Spleen (tissue), 11 donors: ENCODE measurements at regions not wholly inside any gene's neighbourhood (a gene's known extent, or its start where the extent isn't known, plus 50 kb on each side); places are given as distances from the start of the nearest gene placed in this dataset.

ENCODE experiments used
- DNase-seq: peaks from one replicate; pipeline ENCODE4 v3.0.0-alpha.2; 2020
- H3K27ac ChIP-seq, 8 donors: fragments of 200-600 bp; sonication (generic) in 7 of 8; 1 replicate in 4 of 8; 2 replicates in 4 of 8; pipeline versions ENCODE4 v1.5.0 to v1.8.0; 2016 to 2021; ENCODE audit warnings: inconsistent platforms in 4 of 8, mild to moderate bottlenecking in 4 of 8, moderate library complexity in 1 of 8
- H3K27me3 ChIP-seq, 7 donors: fragments of 200-600 bp; sonication (generic) in 6 of 7; replicated peaks in 1 of 7; 1 replicate in 4 of 7; 2 replicates in 3 of 7; pipeline versions ENCODE4 v1.5.0 to v1.8.0; 2016 to 2021; ENCODE audit warnings: inconsistent platforms in 3 of 7, mild to moderate bottlenecking in 1 of 7
- H3K36me3 ChIP-seq, 6 donors: fragments of 200-600 bp; sonication (generic) in 5 of 6; 1 replicate in 4 of 6; 2 replicates in 2 of 6; pipeline versions ENCODE4 v1.5.0 to v1.8.0; 2016 to 2021; ENCODE audit warnings: inconsistent platforms in 2 of 6
- H3K4me1 ChIP-seq, 6 donors: fragments of 200-600 bp; sonication (generic) in 5 of 6; 1 replicate in 3 of 6; 2 replicates in 3 of 6; pipeline versions ENCODE4 v1.5.0 to v1.8.0; 2016 to 2021; ENCODE audit warnings: inconsistent platforms in 3 of 6
- H3K4me3 ChIP-seq, 8 donors: fragments of 200-600 bp; sonication (generic) in 7 of 8; 1 replicate in 4 of 8; 2 replicates in 4 of 8; pipeline versions ENCODE4 v1.5.0 to v1.8.0; 2016 to 2021; ENCODE audit warnings: inconsistent platforms in 4 of 8, mild to moderate bottlenecking in 4 of 8, moderate library complexity in 2 of 8
- H3K9me3 ChIP-seq, 8 donors: fragments of 200-600 bp; sonication (generic) in 7 of 8; 1 replicate in 4 of 8; 2 replicates in 4 of 8; pipeline versions ENCODE4 v1.5.0 to v1.8.0; 2016 to 2021; ENCODE audit warnings: inconsistent platforms in 4 of 8
- POLR2A ChIP-seq, 3 donors: fragments of 450-650 bp; IDR thresholded peaks; one replicate each; pipeline ENCODE4 v1.5.1; 2017; ENCODE audit warnings: antibody characterized with exemption in 3 of 3, mild to moderate bottlenecking in 1 of 3
- POLR2AphosphoS5 ChIP-seq, 3 donors: sonication (generic); formaldehyde crosslinking; IDR thresholded peaks; one replicate each; pipeline ENCODE4 v1.5.1; 2017; ENCODE audit warnings: antibody characterized with exemption in 3 of 3
- WGBS, 5 donors: extraction: QIAGEN DNeasy Blood & Tissue Kit in 3 of 5; methylation state at CpG; one replicate each; pipeline versions ENCODE4 v1.1.5 to v1.1.7; 2013 to 2018; 5-methylcytosine and 5-hydroxymethylcytosine counted together
- intact Hi-C: fragments of 100-400 bp; cut with DNase I; formaldehyde crosslinking; loops from one replicate; pipeline ENCODE4 v1.15.0; 2023; ENCODE audit warnings: low total_unique reads
- TF ChIP-seq, protein P1 (sequence below), 11 experiments: fragments of 200-600 bp in 7 of 11; fragments of 450-650 bp in 4 of 11; sonication (generic) in 4 of 11; IDR thresholded peaks in 8 of 11; conservative IDR thresholded peaks in 3 of 11; 1 replicate in 7 of 11; 2 replicates in 4 of 11; pipeline versions ENCODE4 v1.4.0 to v1.8.0; 2016 to 2021; ENCODE audit warnings: antibody characterized with exemption in 11 of 11, inconsistent platforms in 4 of 11, mild to moderate bottlenecking in 1 of 11
- donor health status: healthy with polysubstance abuse.
- donor health status: DM: no; HTN: no; CAD: no; lungs with moderate emphysema.
- donor health status: DM: no; HTN: no; CAD: no.
- donor health status: Bipolar disorder and iron deficiency.
- donor health status: healthy.
- donor health status: DM: no; HTN: no; CAD: no.
- donor health status: DM: yes; HTN: yes; CAD: no.

DNA sequence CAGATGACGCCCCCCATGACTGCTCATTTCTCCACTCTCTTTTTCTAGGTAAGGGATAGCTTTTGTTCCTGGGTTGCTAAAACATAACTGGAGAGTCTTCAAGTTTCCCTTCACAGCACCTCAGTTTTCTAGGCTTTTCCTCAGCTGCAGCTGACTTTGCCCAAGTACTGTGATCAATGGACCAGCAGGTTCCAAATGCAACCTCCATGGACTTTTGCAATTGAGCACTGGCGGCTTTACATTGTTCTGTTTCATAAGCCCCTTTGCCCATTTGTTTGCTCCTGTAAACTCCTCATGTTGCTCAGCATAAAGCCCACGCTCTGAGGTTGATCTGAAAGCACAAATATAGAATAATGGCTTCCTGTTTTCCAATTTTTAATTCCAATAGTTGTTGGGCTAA, 291.6 kb downstream of the IRS1 start:
- no peak overlapping the region for H3K4me3 ChIP-seq
- 77 to 88% (median 81%) methylated on average over 3 of the region's 3 CpGs for whole genome bisulfite sequencing, 5 donors
- peaks cover 0 to 4% (median 0%) of the 10 kb centered on the region in 7 donors for H3K27me3 ChIP-seq
- DNase-seq, result no peak
- H3K9me3 ChIP-seq, result peaks cover 0 to 16% (median 9%) of the 10 kb centered on the region in 8 donors
- H3K4me1 ChIP-seq, result no peaks in the 10 kb centered on the region
- TF ChIP-seq POLR2A (IDR thresholded peaks at IDR 0.05) (no peak), POLR2AphosphoS5 (IDR thresholded peaks at IDR 0.05) (no peak)
- TF ChIP-seq, protein P1, sequence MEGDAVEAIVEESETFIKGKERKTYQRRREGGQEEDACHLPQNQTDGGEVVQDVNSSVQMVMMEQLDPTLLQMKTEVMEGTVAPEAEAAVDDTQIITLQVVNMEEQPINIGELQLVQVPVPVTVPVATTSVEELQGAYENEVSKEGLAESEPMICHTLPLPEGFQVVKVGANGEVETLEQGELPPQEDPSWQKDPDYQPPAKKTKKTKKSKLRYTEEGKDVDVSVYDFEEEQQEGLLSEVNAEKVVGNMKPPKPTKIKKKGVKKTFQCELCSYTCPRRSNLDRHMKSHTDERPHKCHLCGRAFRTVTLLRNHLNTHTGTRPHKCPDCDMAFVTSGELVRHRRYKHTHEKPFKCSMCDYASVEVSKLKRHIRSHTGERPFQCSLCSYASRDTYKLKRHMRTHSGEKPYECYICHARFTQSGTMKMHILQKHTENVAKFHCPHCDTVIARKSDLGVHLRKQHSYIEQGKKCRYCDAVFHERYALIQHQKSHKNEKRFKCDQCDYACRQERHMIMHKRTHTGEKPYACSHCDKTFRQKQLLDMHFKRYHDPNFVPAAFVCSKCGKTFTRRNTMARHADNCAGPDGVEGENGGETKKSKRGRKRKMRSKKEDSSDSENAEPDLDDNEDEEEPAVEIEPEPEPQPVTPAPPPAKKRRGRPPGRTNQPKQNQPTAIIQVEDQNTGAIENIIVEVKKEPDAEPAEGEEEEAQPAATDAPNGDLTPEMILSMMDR (IDR thresholded peaks at IDR 0.05 in 8 of 11, conservative IDR thresholded peaks at IDR 0.05 in 3 of 11), result no peak
- H3K27ac ChIP-seq, result no peak overlapping the region
- H3K36me3 ChIP-seq, result no peaks in the 10 kb centered on the region
- intact Hi-C loops, result no loop called here

DNA sequence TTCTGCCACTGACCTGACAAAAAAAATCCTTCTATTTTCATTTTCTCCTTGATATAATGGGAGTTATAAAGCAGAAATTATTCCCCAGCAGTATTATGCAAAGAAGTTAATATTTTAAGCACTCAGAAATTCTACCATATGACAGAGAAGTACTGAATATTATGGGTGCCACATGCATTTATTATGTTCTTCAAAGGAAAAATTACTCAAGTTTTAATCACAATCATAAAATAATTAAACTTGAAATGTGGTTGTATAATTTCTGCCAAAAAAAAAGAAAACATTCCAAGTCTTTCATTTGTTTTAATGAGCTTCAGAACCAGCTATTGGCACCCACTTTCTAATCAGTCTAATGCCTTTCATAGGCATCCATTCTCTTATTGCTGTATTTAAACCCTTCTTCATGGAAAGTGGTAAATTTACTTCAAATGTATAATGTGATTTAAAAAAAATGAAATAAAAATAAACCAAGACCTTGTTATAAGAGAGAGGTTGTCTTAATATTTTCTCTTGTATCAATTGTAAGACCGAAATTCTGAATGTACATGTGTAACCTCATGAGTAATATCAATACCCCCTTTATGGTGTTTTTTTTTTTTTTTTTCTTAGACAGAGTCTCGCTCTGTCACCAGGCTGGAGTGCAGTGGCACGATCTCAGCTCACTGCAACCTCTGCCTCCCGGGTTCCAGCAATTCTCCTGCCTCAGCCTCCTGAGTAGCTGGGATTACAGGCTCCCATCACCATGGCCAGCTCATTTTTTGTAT, 302.3 kb downstream of the IRS1 start:
- TF ChIP-seq POLR2AphosphoS5 (IDR thresholded peaks at IDR 0.05) (no peak), POLR2A (IDR thresholded peaks at IDR 0.05) (no peak)
- TF ChIP-seq, protein P1 (IDR thresholded peaks at IDR 0.05 in 8 of 11, conservative IDR thresholded peaks at IDR 0.05 in 3 of 11), result no peak
- no peak overlapping the region for H3K27ac ChIP-seq
- no peak overlapping the region for H3K4me3 ChIP-seq
- peaks cover 0 to 3% (median 0%) of the 10 kb centered on the region in 8 donors for H3K9me3 ChIP-seq
- peaks cover 0 to 15% (median 0%) of the 10 kb centered on the region in 7 donors for H3K27me3 ChIP-seq
- 68 to 92% (median 81%) methylated on average over 4 of the region's 4 CpGs for WGBS, 5 donors
- no peaks in the 10 kb centered on the region for H3K36me3 ChIP-seq
- no peaks in the 10 kb centered on the region for H3K4me1 ChIP-seq
- intact Hi-C loops, result no loop called here
- no peak for DNase-seq

DNA sequence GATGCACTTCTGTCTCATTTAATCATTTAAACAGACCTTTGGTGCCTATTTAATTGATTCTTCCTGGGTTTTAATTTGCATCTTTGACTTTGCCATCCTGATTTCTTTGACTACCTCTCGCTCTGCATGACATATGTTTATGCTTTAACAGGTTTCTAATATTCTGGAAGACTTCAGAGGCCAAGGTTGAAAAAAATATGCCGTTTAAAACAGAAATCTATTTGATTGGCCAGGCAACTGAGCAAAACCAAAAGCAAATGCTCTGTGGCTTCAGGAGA, 303.4 kb downstream of the IRS1 start:
- H3K4me1 ChIP-seq, result no peaks in the 10 kb centered on the region
- TF ChIP-seq POLR2A (IDR thresholded peaks at IDR 0.05) (no peak), POLR2AphosphoS5 (IDR thresholded peaks at IDR 0.05) (no peak)
- TF ChIP-seq, protein P1 (IDR thresholded peaks at IDR 0.05 in 8 of 11, conservative IDR thresholded peaks at IDR 0.05 in 3 of 11), result no peak
- 70 to 85% (median 78%) methylated on average over 2 of the region's 2 CpGs for WGBS, 5 donors
- DNase-seq, result no peak
- peaks cover 0 to 15% (median 0%) of the 10 kb centered on the region in 7 donors for H3K27me3 ChIP-seq
- no peaks in the 10 kb centered on the region for H3K36me3 ChIP-seq
- no peaks in the 10 kb centered on the region for H3K9me3 ChIP-seq
- no peak overlapping the region for H3K27ac ChIP-seq
- no peak overlapping the region for H3K4me3 ChIP-seq
- intact Hi-C loops, result no loop called here

DNA sequence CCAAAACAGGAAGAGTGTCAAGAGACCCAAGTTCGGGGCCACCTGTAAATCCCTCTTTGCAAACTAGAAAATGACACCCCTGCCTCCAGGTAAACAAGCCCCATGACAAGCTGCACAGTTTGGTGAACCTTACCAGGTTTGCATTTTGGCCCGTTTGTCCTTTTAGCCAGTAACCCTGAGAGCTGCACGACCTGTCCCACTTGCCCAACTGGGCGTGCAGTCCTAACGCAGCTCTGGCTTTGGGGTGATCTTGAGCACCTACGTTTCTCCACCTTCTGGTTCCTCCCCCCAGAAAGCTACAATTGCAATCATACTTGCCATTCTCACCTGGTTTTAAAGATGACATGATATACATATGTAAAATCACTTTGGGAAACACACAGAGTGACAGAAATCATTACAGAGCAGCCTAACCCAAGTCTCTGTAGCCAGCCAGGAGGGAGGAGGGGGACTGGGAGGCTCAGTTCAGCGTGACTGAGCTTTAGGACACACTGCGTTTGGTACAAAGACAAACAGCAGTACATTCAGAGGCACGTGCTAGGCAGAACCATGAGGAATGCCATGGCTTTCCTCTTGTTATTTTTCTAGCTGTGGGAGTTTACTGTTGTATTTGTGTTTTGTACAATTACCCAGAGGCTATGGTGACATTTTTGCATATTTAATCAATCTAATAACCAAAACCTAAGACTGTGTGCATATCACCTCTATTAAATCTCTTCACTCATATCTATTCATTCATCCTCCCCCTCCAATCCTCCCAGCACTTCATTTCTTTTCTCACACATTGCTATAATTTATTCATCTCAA, 304.0 kb downstream of the IRS1 start:
- Histone ChIP-seq H3K27ac (no peak overlapping the region), H3K36me3 (no peaks in the 10 kb centered on the region), H3K4me1 (no peaks in the 10 kb centered on the region), H3K9me3 (no peaks in the 10 kb centered on the region), H3K27me3 (peaks cover 0 to 15% (median 0%) of the 10 kb centered on the region in 7 donors), H3K4me3 (no peak overlapping the region)
- DNase-seq, result no peak
- intact Hi-C loops, result no loop called here
- no peak for TF ChIP-seq POLR2AphosphoS5 (IDR thresholded peaks at IDR 0.05)
- no peak for TF ChIP-seq POLR2A (IDR thresholded peaks at IDR 0.05)
- TF ChIP-seq, protein P1 (IDR thresholded peaks at IDR 0.05 in 8 of 11, conservative IDR thresholded peaks at IDR 0.05 in 3 of 11), result no peak
- 60 to 74% (median 69%) methylated on average over 9 of the region's 9 CpGs for WGBS, 5 donors
